ENCODE measurements at regions not wholly inside any gene's neighbourhood (a gene's known extent, or its start where the extent isn't known, plus 50 kb on each side); places are given as distances from the start of the nearest gene placed in this dataset.

DNA sequence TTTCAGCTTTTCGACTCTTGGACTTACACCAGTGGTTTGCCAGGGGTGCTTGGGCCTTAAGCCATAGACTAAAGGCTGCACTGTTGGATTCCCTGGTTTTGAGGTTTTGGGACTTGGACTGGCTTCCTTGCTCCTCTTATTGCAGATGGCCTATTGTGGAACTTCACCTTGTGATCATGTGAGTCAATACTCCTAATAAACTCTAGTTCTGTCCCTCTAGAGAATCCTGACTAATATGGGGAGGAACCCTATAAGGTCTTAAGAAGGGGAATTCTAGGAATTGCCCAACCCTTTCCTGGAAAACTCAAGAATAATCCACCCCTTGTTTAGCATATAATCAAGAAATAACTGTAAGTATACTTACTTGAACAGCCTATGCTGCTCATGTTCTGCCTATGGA lies 491.8 kb downstream of the TMEM135 start:
- no peak overlapping the region for H3K4me3 Mint-ChIP-seq
- TF ChIP-seq, protein P1, sequence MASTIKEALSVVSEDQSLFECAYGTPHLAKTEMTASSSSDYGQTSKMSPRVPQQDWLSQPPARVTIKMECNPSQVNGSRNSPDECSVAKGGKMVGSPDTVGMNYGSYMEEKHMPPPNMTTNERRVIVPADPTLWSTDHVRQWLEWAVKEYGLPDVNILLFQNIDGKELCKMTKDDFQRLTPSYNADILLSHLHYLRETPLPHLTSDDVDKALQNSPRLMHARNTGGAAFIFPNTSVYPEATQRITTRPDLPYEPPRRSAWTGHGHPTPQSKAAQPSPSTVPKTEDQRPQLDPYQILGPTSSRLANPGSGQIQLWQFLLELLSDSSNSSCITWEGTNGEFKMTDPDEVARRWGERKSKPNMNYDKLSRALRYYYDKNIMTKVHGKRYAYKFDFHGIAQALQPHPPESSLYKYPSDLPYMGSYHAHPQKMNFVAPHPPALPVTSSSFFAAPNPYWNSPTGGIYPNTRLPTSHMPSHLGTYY (CRISPR knock-in tag; IDR thresholded peaks at IDR 0.05) = no peak
- TF ChIP-seq GTF2I (CRISPR knock-in tag; conservative IDR thresholded peaks at IDR 0.05) (no peak), RORB (CRISPR knock-in tag; IDR thresholded peaks at IDR 0.05) (no peak), NFYB (CRISPR knock-in tag; conservative IDR thresholded peaks at IDR 0.05; ENCODE audit: low read depth) (no peak), ZNF671 (CRISPR knock-in tag; IDR thresholded peaks at IDR 0.05) (no peak), MXD4 (CRISPR knock-in tag; IDR thresholded peaks at IDR 0.05; ENCODE audit: borderline replicate concordance) (no peak), ETV6 (CRISPR knock-in tag; IDR thresholded peaks at IDR 0.05) (no peak), FOXK1 (CRISPR knock-in tag; IDR thresholded peaks at IDR 0.05) (no peak), ZNF423 (CRISPR knock-in tag; IDR thresholded peaks at IDR 0.05) (no peak), NFATC4 (CRISPR knock-in tag; IDR thresholded peaks at IDR 0.05) (no peak)
- TF ChIP-seq, protein P2, sequence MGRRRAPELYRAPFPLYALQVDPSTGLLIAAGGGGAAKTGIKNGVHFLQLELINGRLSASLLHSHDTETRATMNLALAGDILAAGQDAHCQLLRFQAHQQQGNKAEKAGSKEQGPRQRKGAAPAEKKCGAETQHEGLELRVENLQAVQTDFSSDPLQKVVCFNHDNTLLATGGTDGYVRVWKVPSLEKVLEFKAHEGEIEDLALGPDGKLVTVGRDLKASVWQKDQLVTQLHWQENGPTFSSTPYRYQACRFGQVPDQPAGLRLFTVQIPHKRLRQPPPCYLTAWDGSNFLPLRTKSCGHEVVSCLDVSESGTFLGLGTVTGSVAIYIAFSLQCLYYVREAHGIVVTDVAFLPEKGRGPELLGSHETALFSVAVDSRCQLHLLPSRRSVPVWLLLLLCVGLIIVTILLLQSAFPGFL (CRISPR knock-in tag; IDR thresholded peaks at IDR 0.05; ENCODE audit: borderline replicate concordance) = no peak
- TF ChIP-seq, protein P3, sequence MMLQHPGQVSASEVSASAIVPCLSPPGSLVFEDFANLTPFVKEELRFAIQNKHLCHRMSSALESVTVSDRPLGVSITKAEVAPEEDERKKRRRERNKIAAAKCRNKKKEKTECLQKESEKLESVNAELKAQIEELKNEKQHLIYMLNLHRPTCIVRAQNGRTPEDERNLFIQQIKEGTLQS (CRISPR knock-in tag; conservative IDR thresholded peaks at IDR 0.05) = no peak
- no peaks in the 10 kb centered on the region for H3K36me3 Mint-ChIP-seq
- H3K27ac Mint-ChIP-seq = no peak overlapping the region
- ChIA-PET CTCF (no interaction called here), POLR2A (no interaction called here)
- DNase-seq (ENCODE audit: low spot score) (no peak), ATAC-seq (no peak)
- peaks cover 5% of the 10 kb centered on the region for H3K9me3 Mint-ChIP-seq
- no peaks in the 10 kb centered on the region for H3K27me3 Mint-ChIP-seq (ENCODE audit: low read depth)
- no peaks in the 10 kb centered on the region for H3K4me1 Mint-ChIP-seq

DNA sequence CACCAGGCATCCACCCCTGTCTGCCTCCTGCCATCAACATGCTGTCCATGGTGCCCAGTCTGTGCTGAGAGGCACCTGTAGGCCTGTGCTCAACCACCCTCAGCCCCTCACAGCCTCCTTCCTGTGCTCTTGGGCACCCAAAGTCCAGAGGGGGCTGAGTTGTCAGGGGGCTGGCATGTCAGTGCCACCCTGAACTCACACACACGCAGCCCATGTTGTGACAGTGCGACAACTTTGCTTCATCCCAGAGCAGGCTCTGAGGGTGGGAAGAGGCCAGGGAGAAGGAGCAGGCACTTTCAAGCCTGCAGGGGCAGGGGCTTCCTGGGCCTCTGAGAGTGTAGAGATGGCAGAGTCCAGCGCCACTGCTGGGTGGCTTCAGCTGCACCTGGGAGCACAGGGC lies 491.0 kb downstream of the TMEM135 start:
- DNase-seq (ENCODE audit: low spot score) (no peak), ATAC-seq (no peak)
- Mint-ChIP-seq H3K27ac (no peak overlapping the region), H3K4me1 (no peaks in the 10 kb centered on the region), H3K36me3 (peaks cover 6% of the 10 kb centered on the region), H3K27me3 (ENCODE audit: low read depth) (no peaks in the 10 kb centered on the region), H3K4me3 (no peak overlapping the region), H3K9me3 (peaks cover 13% of the 10 kb centered on the region)
- TF ChIP-seq ZNF138 (CRISPR knock-in tag; conservative IDR thresholded peaks at IDR 0.05) (no peak), MXD4 (CRISPR knock-in tag; IDR thresholded peaks at IDR 0.05; ENCODE audit: borderline replicate concordance) (no peak), HMGA2 (CRISPR knock-in tag; IDR thresholded peaks at IDR 0.05) (no peak)
- TF ChIP-seq, protein P4, sequence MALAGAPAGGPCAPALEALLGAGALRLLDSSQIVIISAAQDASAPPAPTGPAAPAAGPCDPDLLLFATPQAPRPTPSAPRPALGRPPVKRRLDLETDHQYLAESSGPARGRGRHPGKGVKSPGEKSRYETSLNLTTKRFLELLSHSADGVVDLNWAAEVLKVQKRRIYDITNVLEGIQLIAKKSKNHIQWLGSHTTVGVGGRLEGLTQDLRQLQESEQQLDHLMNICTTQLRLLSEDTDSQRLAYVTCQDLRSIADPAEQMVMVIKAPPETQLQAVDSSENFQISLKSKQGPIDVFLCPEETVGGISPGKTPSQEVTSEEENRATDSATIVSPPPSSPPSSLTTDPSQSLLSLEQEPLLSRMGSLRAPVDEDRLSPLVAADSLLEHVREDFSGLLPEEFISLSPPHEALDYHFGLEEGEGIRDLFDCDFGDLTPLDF (CRISPR knock-in tag; IDR thresholded peaks at IDR 0.05) = no peak
- ChIA-PET CTCF (no interaction called here), POLR2A (no interaction called here)

DNA sequence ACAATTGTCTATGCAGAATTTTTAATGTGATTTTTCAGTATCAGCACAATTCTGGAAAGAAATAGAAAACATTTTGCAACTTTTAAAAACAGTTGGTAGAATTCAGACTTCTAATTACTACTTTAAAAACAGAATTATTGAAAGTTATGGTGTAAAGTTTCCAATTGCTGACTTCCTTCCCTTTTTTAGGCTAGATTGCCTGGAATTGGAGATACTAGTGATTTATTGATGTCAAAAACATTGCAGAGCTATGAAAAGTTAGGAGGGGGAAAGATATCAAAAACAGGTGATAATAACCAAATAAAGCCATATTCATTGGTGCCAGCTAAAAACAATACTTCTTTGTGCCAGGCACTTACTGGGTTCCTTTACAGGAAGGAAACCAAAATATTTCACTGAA lies 485.5 kb downstream of the TMEM135 start:
- ChIA-PET CTCF (no interaction called here), POLR2A (no interaction called here)
- TF ChIP-seq, protein P5, sequence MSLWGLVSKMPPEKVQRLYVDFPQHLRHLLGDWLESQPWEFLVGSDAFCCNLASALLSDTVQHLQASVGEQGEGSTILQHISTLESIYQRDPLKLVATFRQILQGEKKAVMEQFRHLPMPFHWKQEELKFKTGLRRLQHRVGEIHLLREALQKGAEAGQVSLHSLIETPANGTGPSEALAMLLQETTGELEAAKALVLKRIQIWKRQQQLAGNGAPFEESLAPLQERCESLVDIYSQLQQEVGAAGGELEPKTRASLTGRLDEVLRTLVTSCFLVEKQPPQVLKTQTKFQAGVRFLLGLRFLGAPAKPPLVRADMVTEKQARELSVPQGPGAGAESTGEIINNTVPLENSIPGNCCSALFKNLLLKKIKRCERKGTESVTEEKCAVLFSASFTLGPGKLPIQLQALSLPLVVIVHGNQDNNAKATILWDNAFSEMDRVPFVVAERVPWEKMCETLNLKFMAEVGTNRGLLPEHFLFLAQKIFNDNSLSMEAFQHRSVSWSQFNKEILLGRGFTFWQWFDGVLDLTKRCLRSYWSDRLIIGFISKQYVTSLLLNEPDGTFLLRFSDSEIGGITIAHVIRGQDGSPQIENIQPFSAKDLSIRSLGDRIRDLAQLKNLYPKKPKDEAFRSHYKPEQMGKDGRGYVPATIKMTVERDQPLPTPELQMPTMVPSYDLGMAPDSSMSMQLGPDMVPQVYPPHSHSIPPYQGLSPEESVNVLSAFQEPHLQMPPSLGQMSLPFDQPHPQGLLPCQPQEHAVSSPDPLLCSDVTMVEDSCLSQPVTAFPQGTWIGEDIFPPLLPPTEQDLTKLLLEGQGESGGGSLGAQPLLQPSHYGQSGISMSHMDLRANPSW (CRISPR knock-in tag; conservative IDR thresholded peaks at IDR 0.05; ENCODE audit: low read depth) = no peak
- TF ChIP-seq MYBL2 (CRISPR knock-in tag; IDR thresholded peaks at IDR 0.05) (no peak), FOXJ3 (CRISPR knock-in tag; IDR thresholded peaks at IDR 0.05; ENCODE audit: borderline replicate concordance) (no peak), SOX15 (CRISPR knock-in tag; IDR thresholded peaks at IDR 0.05) (no peak), NFYB (CRISPR knock-in tag; conservative IDR thresholded peaks at IDR 0.05; ENCODE audit: low read depth) (no peak), ATF1 (CRISPR knock-in tag; IDR thresholded peaks at IDR 0.05) (no peak), ZNF219 (CRISPR knock-in tag; IDR thresholded peaks at IDR 0.05; ENCODE audit: borderline replicate concordance) (no peak)
- TF ChIP-seq, protein P6, sequence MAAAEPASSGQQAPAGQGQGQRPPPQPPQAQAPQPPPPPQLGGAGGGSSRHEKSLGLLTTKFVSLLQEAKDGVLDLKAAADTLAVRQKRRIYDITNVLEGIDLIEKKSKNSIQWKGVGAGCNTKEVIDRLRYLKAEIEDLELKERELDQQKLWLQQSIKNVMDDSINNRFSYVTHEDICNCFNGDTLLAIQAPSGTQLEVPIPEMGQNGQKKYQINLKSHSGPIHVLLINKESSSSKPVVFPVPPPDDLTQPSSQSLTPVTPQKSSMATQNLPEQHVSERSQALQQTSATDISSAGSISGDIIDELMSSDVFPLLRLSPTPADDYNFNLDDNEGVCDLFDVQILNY (CRISPR knock-in tag; IDR thresholded peaks at IDR 0.05) = no peak
- TF ChIP-seq, protein P7, sequence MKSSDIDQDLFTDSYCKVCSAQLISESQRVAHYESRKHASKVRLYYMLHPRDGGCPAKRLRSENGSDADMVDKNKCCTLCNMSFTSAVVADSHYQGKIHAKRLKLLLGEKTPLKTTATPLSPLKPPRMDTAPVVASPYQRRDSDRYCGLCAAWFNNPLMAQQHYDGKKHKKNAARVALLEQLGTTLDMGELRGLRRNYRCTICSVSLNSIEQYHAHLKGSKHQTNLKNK (CRISPR knock-in tag; IDR thresholded peaks at IDR 0.05) = no peak
- TF ChIP-seq, protein P8, sequence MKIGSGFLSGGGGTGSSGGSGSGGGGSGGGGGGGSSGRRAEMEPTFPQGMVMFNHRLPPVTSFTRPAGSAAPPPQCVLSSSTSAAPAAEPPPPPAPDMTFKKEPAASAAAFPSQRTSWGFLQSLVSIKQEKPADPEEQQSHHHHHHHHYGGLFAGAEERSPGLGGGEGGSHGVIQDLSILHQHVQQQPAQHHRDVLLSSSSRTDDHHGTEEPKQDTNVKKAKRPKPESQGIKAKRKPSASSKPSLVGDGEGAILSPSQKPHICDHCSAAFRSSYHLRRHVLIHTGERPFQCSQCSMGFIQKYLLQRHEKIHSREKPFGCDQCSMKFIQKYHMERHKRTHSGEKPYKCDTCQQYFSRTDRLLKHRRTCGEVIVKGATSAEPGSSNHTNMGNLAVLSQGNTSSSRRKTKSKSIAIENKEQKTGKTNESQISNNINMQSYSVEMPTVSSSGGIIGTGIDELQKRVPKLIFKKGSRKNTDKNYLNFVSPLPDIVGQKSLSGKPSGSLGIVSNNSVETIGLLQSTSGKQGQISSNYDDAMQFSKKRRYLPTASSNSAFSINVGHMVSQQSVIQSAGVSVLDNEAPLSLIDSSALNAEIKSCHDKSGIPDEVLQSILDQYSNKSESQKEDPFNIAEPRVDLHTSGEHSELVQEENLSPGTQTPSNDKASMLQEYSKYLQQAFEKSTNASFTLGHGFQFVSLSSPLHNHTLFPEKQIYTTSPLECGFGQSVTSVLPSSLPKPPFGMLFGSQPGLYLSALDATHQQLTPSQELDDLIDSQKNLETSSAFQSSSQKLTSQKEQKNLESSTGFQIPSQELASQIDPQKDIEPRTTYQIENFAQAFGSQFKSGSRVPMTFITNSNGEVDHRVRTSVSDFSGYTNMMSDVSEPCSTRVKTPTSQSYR (CRISPR knock-in tag; IDR thresholded peaks at IDR 0.05) = no peak
- Mint-ChIP-seq H3K27me3 (ENCODE audit: low read depth) (no peaks in the 10 kb centered on the region), H3K4me1 (no peaks in the 10 kb centered on the region), H3K4me3 (no peak overlapping the region), H3K27ac (no peak overlapping the region), H3K9me3 (peaks cover 17% of the 10 kb centered on the region), H3K36me3 (peaks cover 6% of the 10 kb centered on the region)
- ATAC-seq = no peak
- DNase-seq (ENCODE audit: low spot score) = no peak
